Liver (tissue), 8 donors: ENCODE measurements at regions not wholly inside any gene's neighbourhood (a gene's known extent, or its start where the extent isn't known, plus 50 kb on each side); places are given as distances from the start of the nearest gene placed in this dataset.
"Not testable (repeated sequence)": the region's sequence is repeated elsewhere in the genome, so short reads cannot be mapped to it uniquely, and the experiment has no call there.

Source experiments
- DNase-seq: peaks from one replicate; pipeline ENCODE4 v3.0.0-alpha.2; 2017; ENCODE audit warnings: low spot score
- H3K27ac ChIP-seq, 2 donors: one replicate each; pipeline ENCODE4 v1.7.0; 2013; ENCODE audit warnings: inconsistent platforms in 2 of 2, low read length in 2 of 2, control low read depth in 1 of 2, low read depth in 1 of 2, mild to moderate bottlenecking in 1 of 2
- H3K27me3 ChIP-seq, 4 donors: one replicate each; pipeline versions ENCODE4 v1.6.1 to v1.7.0; 2013; ENCODE audit warnings: low read length in 3 of 4, inconsistent platforms in 1 of 4, mild to moderate bottlenecking in 1 of 4, moderate library complexity in 1 of 4; ENCODE audit not compliant: control insufficient read depth in 4 of 4, insufficient read depth in 4 of 4
- H3K36me3 ChIP-seq, 4 donors: one replicate each; pipeline versions ENCODE4 v1.6.1 to v1.7.0; 2013; ENCODE audit warnings: low read length in 3 of 4, mild to moderate bottlenecking in 3 of 4, low read depth in 1 of 4, moderate library complexity in 1 of 4; ENCODE audit not compliant: control insufficient read depth in 4 of 4, insufficient read depth in 3 of 4
- H3K4me1 ChIP-seq, 4 donors: one replicate each; pipeline versions ENCODE4 v1.6.1 to v1.7.0; 2013; ENCODE audit warnings: low read length in 3 of 4, mild to moderate bottlenecking in 3 of 4, moderate library complexity in 1 of 4; ENCODE audit not compliant: control insufficient read depth in 4 of 4, insufficient read depth in 4 of 4
- H3K4me3 ChIP-seq, 3 donors: one replicate each; pipeline versions ENCODE4 v1.6.1 to v1.7.0; 2013; ENCODE audit warnings: low read length in 3 of 3, control low read depth in 1 of 3, low read depth in 1 of 3, mild to moderate bottlenecking in 1 of 3
- H3K9ac ChIP-seq, 2 donors: one replicate each; pipeline ENCODE4 v1.7.0; 2013; ENCODE audit warnings: low read length in 2 of 2, mild to moderate bottlenecking in 2 of 2, moderate library complexity in 2 of 2, control low read depth in 1 of 2, low read depth in 1 of 2
- H3K9me3 ChIP-seq, 4 donors: one replicate each; pipeline versions ENCODE4 v1.6.1 to v1.7.0; 2013; ENCODE audit warnings: low read length in 3 of 4; ENCODE audit not compliant: control insufficient read depth in 4 of 4
- FOXA2 ChIP-seq: IDR thresholded peaks from 2 replicates; pipeline ENCODE4 v1.6.1; 2016; ENCODE audit warnings: antibody characterized with exemption
- GABPA ChIP-seq, 2 donors: IDR thresholded peaks in 1 of 2; conservative IDR thresholded peaks in 1 of 2; 2 replicates each; pipeline ENCODE4 v1.6.1; 2016; ENCODE audit warnings: antibody characterized with exemption in 2 of 2, mild to moderate bottlenecking in 1 of 2, moderate library complexity in 1 of 2
- HNF4A ChIP-seq, 2 donors: conservative IDR thresholded peaks; 2 replicates each; pipeline ENCODE4 v1.6.1; 2016; ENCODE audit warnings: antibody characterized with exemption in 2 of 2, mild to moderate bottlenecking in 2 of 2
- HNF4G ChIP-seq: IDR thresholded peaks from 2 replicates; pipeline ENCODE4 v1.6.1; 2016; ENCODE audit warnings: antibody characterized with exemption
- JUND ChIP-seq, 2 donors: IDR thresholded peaks; 2 replicates each; pipeline ENCODE4 v1.6.1; 2016; ENCODE audit warnings: antibody characterized with exemption in 2 of 2
- NR2F2 ChIP-seq: IDR thresholded peaks from 2 replicates; pipeline ENCODE4 v1.6.1; 2016; ENCODE audit warnings: antibody characterized with exemption
- TAF1 ChIP-seq: conservative IDR thresholded peaks from 2 replicates; pipeline ENCODE4 v1.6.1; 2016; ENCODE audit warnings: antibody characterized with exemption, mild to moderate bottlenecking
- YY1 ChIP-seq: IDR thresholded peaks from 2 replicates; pipeline ENCODE4 v1.6.1; 2016; ENCODE audit warnings: antibody characterized with exemption, mild to moderate bottlenecking
- WGBS: extraction: QIAGEN DNeasy Blood & Tissue Kit; methylation state at CpG from one replicate; pipeline ENCODE4 v1.1.7; 2013; 5-methylcytosine and 5-hydroxymethylcytosine counted together
- TF ChIP-seq, protein P1 (sequence below): fragments of 150-350 bp; IDR thresholded peaks from 2 replicates; pipeline ENCODE4 v1.5.1; 2017; ENCODE audit warnings: improper control_type of control experiment, low read depth, low read length; ENCODE audit not compliant: missing input control
- TF ChIP-seq, protein P2 (sequence below): IDR thresholded peaks from 2 replicates; pipeline ENCODE4 v1.6.1; 2016; ENCODE audit warnings: antibody characterized with exemption
- donor health status: healthy.
- donor health status: healthy.
- donor health status: healthy.
- donor health status: healthy.
- donor health status: healthy.

DNA sequence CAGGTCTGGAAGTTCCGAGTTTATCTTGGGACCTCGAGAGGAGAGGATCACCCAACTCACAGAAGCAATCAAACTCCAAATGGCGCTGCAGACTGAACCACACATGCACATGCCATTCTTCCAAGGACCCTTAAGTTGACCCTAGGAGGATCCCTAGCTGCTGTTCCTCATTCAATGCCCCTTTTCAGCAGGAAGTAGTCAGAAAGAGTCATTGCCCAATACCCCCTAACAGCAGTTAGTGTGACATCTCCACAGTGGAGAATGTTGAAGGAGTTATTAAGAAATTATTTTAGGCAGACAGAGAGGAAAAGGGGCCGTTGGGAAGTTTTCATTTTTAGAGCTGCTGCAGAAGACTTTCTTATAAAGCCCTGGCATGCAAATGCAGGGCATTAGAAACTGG lies 229.9 kb upstream of the DAB2 start:
- Histone ChIP-seq H3K4me3 (no peak overlapping the region), H3K36me3 (no peaks in the 10 kb centered on the region), H3K27ac (no peak overlapping the region), H3K9me3 (no peaks in the 10 kb centered on the region), H3K27me3 (no peaks in the 10 kb centered on the region), H3K9ac (no peak overlapping the region), H3K4me1 (no peaks in the 10 kb centered on the region)
- no peak for DNase-seq
- 90% methylated on average over 4 of the region's 4 CpGs for WGBS
- TF ChIP-seq, protein P1, sequence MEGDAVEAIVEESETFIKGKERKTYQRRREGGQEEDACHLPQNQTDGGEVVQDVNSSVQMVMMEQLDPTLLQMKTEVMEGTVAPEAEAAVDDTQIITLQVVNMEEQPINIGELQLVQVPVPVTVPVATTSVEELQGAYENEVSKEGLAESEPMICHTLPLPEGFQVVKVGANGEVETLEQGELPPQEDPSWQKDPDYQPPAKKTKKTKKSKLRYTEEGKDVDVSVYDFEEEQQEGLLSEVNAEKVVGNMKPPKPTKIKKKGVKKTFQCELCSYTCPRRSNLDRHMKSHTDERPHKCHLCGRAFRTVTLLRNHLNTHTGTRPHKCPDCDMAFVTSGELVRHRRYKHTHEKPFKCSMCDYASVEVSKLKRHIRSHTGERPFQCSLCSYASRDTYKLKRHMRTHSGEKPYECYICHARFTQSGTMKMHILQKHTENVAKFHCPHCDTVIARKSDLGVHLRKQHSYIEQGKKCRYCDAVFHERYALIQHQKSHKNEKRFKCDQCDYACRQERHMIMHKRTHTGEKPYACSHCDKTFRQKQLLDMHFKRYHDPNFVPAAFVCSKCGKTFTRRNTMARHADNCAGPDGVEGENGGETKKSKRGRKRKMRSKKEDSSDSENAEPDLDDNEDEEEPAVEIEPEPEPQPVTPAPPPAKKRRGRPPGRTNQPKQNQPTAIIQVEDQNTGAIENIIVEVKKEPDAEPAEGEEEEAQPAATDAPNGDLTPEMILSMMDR, result no peak
- no peak for TF ChIP-seq FOXA2

GRCh38 chr5:39652481-39652880 lies 227.7 kb upstream of the DAB2 start:
- not testable (repeated sequence) for H3K27me3 ChIP-seq, H3K4me1 ChIP-seq, DNase-seq, H3K36me3 ChIP-seq, H3K27ac ChIP-seq, H3K4me3 ChIP-seq, H3K9ac ChIP-seq, H3K9me3 ChIP-seq
- 85% methylated on average over 6 of the region's 6 CpGs for WGBS

GRCh38 chr5:39652036-39652435 lies 227.3 kb upstream of the DAB2 start:
- 94% methylated on average over 4 of the region's 4 CpGs for WGBS
- H3K36me3 ChIP-seq, result no peaks in the 10 kb centered on the region

GRCh38 chr5:39650008-39650762 lies 225.4 kb upstream of the DAB2 start:
- no peak overlapping the region for H3K9ac ChIP-seq
- H3K4me1 ChIP-seq, result no peaks in the 10 kb centered on the region
- no peaks in the 10 kb centered on the region for H3K27me3 ChIP-seq
- 91% methylated on average over 1 of the region's 1 CpG for WGBS
- H3K4me3 ChIP-seq, result no peak overlapping the region
- H3K27ac ChIP-seq, result no peak overlapping the region
- DNase-seq, result no peak
- H3K9me3 ChIP-seq, result no peaks in the 10 kb centered on the region
- no peaks in the 10 kb centered on the region for H3K36me3 ChIP-seq
- TF ChIP-seq JUND (IDR thresholded peaks at IDR 0.05) (no peak), YY1 (no peak), HNF4G (no peak), TAF1 (no peak), NR2F2 (no peak)
- TF ChIP-seq, protein P2, sequence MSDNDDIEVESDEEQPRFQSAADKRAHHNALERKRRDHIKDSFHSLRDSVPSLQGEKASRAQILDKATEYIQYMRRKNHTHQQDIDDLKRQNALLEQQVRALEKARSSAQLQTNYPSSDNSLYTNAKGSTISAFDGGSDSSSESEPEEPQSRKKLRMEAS, result no peak

More at GRCh38 chr5:39652036-39652435, 227.3 kb upstream of the DAB2 start:
- TF ChIP-seq HNF4A (conservative IDR thresholded peaks at IDR 0.05), result no peak
- TF ChIP-seq, protein P2, result no peak
- TF ChIP-seq GABPA (IDR thresholded peaks at IDR 0.05 in 1 of 2, conservative IDR thresholded peaks at IDR 0.05 in 1 of 2), result no peak
- Histone ChIP-seq H3K9ac (no peak overlapping the region), H3K9me3 (no peaks in the 10 kb centered on the region), H3K27me3 (no peaks in the 10 kb centered on the region), H3K27ac (no peak overlapping the region), H3K4me3 (no peak overlapping the region), H3K4me1 (no peaks in the 10 kb centered on the region)
- DNase-seq, result no peak
